Adrenal gland (tissue), 5 donors: ENCODE measurements at regions not wholly inside any gene's neighbourhood (a gene's known extent, or its start where the extent isn't known, plus 50 kb on each side); places are given as distances from the start of the nearest gene placed in this dataset.

Experiments
- POLR2A ChIP-seq, 2 donors: fragments of 450-650 bp; IDR thresholded peaks; one replicate each; pipeline ENCODE4 v1.6.1; 2017; ENCODE audit warnings: antibody characterized with exemption in 2 of 2, mild to moderate bottlenecking in 2 of 2, moderate library complexity in 1 of 2
- TF ChIP-seq, protein P1 (sequence below), 6 experiments: fragments of 450-650 bp in 4 of 6; fragments of 200-600 bp in 2 of 6; sonication (generic) in 1 of 6; IDR thresholded peaks; 1 replicate in 5 of 6; 2 replicates in 1 of 6; pipeline versions ENCODE4 v1.5.1 to v1.8.0; 2016 to 2021; ENCODE audit warnings: antibody characterized with exemption in 6 of 6, mild to moderate bottlenecking in 2 of 6, moderate library complexity in 1 of 6
- donor health status: DM: no; HTN: no; CAD: no.

DNA sequence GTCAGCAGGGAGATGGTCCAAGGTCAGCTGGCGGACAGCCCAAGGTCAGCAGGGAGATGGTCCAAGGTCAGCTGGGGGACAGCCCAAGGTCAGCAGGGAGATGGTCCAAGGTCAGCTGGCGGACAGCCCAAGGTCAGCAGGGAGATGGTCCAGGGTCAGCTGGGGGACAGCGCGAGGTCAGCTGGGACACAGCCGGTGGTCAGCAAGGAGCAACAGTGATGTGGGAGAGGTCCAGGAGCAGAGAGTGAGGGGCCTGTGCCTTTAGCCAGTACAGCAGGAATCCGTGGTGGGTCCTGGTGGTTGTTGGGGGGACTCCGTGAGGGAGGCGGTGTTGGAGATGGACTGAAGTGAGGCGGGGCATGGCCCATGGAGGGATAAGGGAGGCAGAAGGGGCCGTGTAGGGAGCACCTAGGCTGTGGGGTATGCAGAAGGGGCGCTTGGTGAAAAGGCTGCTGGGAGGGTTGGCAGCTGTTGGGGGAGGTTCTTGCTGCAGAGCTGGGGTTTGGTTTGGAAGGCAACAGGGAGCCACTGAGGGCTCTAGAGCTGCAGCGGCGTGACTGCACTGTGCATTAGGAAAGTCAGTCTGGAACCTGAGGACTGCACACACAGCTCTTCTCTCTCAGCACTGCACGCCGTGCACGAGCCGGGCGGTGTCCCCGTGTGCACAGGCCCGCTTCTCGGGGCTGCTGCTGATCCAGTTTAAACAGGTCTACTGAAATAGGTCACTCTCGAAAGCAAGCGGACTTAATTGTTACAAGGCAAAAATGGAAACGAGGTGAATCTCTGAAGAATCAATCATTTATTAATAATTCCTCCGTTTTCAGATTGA is 76.2 kb upstream of the HDAC4 start:
- TF ChIP-seq, protein P1, sequence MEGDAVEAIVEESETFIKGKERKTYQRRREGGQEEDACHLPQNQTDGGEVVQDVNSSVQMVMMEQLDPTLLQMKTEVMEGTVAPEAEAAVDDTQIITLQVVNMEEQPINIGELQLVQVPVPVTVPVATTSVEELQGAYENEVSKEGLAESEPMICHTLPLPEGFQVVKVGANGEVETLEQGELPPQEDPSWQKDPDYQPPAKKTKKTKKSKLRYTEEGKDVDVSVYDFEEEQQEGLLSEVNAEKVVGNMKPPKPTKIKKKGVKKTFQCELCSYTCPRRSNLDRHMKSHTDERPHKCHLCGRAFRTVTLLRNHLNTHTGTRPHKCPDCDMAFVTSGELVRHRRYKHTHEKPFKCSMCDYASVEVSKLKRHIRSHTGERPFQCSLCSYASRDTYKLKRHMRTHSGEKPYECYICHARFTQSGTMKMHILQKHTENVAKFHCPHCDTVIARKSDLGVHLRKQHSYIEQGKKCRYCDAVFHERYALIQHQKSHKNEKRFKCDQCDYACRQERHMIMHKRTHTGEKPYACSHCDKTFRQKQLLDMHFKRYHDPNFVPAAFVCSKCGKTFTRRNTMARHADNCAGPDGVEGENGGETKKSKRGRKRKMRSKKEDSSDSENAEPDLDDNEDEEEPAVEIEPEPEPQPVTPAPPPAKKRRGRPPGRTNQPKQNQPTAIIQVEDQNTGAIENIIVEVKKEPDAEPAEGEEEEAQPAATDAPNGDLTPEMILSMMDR (IDR thresholded peaks at IDR 0.05), result no peak
- TF ChIP-seq POLR2A (IDR thresholded peaks at IDR 0.05), result no peak
